CD4-positive, alpha-beta T cell treated with Interleukin-15 for 1 hour (primary cell): ENCODE measurements at regions not wholly inside any gene's neighbourhood (a gene's known extent, or its start where the extent isn't known, plus 50 kb on each side); places are given as distances from the start of the nearest gene placed in this dataset.
"Not testable (repeated sequence)": the region's sequence is repeated elsewhere in the genome, so short reads cannot be mapped to it uniquely, and the experiment has no call there.

Source experiments
- DNase-seq: peaks from one replicate; pipeline ENCODE4 v3.0.0-alpha.2; 2020

DNA sequence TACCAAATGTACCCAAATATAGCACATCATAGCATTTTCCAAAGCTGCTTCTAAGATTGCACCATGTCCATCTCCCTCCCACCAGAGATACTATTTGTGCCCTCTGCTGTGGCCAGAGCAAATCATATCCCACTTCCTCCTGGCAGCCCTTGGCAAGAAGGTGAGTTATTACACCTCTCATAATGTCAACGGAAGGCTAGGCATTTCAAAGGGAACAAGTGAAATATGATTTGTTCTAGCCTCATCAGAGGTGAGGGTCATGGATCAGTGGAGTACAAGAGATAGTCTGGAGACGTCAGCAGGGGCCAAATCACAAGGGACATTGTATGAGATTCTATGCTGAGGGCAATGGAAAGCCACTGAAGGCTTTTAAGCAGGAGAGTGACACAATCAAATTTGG, 90.2 kb upstream of the BCAR3 start:
- no peak for DNase-seq

DNA sequence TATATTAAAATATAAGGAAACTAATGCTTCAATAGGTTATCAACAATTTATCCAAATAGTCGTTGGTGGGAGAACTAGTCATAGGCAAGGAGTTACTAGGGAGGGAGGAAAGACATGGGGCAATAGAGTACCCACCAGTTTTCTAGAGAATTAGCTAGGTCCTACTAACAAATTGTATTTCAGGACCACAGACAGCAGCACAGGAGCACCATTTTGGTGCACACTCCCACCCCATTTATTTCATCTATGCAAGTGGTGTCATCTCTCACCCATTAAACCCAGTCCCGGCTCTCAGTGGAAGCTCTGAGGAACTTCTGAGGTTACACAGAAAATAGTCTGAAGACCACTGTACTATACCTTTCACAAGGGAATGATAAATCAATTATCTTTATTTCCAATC, 89.0 kb upstream of the BCAR3 start:
- DNase-seq = no peak

DNA sequence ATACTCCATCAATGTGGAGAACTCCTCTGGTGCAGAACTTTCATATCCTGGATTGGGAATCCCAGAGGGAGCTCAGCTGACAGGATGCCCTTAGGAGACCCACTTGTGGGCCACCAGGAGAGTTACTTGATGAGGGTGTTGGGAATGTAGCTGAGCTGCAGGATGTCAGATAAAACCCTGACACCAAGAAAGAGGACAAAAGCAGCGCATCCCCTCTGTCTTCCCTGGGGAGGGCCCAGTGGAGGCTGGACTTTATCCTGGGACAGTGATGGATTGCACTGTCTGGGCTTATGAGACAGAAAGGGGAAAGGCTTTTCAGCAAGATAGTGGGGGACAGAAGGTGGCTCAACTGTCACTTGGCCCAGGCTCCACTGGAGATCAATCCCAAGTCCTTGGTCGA, 88.1 kb upstream of the BCAR3 start:
- DNase-seq = no peak

DNA sequence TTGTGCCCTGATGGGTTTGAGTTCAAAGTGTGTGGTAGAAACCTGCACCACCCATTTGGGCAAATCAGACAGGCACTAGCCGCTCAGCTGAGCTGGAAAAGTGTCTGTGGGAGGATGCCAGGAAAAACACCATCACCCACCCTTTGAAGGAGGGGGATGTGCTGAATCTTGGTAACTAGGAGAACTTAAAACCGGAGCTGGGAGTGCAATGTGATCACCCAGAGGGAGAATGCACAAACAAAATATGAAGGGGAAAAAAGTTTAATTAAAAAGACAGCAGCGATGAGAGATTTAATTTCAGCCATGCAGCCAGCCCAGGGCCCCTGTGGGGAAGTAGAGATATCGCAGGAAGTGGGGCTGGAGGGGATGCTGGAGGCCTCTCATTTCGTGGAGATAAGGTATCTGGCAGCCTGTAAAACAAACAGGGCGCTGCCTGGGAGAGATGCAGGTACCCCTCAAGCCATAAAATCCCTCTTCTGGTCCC, 86.8 kb upstream of the BCAR3 start:
- no peak for DNase-seq

DNA sequence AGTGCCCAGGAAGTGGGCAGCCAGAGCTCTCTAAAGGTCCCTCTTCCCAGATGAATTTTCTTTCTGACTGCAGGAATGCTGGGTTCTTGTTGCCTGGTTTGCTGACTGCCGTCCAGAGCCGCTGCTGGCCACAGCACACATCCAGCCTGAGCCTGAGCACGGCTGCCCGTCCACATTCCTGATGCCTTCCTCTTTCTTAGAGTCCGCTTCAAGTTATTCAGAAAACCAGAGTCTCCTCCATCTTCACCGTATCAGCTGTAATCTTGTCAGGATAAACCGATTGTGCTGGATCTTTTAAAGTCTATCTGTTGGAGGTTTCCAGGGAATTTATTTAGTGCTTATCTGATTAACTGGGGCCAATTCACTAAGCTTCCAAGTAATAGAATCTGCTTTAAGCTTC, 84.8 kb upstream of the BCAR3 start:
- DNase-seq = no peak

DNA sequence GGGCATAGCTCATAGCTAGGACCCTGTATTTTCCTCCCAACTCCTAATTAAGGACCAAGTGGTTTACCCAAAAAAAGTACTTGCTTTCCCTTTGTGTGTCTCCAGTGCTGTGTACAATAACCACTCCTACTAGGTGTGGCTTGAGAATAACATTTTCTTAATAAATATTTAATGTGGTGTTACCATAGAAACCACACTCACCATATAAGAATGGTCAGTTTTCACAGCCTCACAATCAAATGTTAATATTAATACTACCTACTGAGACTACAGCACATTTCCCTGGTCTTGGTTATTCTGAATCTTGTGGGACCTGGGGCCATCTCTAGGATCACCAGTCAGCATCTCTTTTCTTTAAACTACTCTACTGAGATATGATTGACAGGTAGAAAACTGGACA, 83.5 kb upstream of the BCAR3 start:
- DNase-seq = no peak

DNA sequence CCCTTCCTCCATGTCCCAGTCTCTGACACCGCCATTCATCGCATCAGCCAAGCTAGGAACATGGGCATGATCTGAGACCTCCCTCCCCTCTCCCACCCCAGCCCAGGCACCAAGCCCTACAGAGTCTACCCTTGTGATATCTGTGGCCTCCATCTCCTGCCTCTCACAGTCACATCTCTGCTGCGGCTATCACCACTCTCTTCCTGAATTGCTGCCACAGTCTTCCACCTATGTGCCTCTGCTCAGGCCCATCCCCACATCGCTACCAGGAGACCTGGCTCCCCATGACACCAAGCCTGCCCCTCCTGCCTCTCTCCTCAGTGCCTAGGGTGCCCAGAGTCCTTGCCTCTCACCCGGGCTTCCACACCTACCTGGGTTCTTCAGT, 82.7 kb upstream of the BCAR3 start:
- DNase-seq = no peak

DNA sequence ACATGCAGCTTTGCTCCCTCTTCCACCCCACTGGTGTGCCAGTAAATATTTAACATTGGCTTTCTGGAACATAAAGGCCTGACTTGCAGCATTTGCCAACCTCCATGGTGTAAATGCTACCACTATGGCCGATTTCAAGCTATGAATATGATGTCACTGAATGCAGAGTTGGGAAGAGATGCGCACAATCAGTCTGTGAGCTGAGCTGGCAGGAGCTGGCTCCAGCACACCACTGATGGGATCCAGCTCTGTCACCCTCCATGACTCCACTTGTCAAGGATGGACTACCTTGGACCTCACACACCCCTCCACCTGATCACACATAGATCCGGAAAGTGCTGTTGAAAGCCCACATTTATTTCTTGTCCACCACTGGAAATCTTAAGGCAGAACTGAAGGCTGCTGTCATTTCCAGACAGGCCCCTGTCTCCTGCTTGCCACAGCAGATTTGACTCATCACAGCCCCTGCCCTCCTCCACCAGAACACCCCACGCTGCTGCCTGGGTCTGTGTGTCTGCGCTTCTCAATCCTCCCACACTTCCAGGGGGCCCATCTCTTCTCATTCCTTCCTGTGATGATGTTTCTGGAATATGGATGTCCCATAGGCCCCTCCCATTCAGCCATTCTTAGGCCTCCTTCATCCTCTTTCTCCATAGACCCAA, 82.2 kb upstream of the BCAR3 start:
- no peak for DNase-seq

DNA sequence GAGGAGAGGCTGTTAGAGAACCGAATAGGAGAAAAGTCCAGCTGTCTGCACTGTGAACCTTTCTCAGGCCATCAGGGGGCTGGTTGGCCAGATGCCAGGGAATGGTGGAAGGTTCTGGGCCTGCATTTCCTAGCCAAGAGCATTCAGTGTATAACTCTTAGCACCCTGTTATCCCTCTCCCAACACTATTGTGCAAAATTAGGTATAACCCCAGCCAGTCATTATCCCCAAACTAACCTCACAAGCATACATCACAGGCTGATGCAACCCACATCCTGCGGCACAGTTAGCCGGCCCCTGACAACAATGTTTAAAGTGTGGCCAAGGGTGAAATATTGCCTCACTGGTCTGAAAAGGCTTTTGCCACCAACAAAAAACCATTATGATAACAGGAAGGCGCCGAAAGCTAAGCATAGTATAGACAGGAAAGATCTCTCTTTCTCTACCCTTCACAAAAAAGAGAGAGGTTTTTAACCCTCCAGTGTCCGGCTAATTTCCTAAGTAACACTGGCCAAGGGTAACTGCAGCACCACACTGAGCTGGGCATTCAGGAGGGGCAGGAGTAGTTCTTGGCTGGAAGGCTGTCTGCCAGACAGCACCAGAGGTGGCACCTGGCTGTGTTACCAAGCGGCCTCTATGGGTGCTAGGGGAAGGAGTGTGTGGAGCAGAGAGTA, 77.3 kb upstream of the BCAR3 start:
- DNase-seq = peak; percentile 28

DNA sequence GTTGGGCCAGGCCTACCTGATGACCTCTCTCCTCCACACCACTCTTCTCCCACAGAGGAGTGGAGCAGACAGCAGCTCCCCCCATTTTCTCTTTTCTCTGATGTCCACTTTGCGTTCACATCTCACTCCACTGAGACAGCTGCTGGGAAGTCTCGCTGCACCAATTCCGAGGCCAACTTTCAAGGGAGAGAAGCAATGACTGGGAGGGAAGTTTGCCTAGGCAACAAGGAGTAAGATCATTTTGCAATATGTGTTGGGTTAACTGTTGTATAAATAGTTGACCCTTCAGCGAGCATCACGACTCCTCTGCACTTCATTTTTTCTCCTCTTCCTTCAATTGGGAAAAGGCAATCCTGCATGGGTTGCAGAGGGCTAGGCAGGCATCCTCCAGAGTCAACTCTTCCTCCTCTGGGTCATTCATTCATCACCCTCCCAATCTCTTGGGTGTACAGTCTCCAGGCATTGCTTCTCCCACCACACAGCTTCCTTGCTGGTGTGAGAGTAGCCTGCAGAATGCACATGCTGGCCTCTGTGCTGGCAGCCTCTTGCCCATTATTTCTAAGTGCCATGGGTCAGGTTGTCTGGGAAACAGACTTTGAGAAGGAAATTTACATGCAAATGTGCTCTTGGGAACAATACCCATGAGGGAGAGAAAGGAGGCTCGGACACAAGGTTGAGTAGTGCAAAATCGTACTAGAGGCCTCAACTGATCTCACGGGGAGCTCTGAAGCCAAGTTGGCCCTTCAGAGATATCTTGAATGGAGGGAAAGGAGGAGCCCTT, 75.8 kb upstream of the BCAR3 start:
- DNase-seq = no peak

DNA sequence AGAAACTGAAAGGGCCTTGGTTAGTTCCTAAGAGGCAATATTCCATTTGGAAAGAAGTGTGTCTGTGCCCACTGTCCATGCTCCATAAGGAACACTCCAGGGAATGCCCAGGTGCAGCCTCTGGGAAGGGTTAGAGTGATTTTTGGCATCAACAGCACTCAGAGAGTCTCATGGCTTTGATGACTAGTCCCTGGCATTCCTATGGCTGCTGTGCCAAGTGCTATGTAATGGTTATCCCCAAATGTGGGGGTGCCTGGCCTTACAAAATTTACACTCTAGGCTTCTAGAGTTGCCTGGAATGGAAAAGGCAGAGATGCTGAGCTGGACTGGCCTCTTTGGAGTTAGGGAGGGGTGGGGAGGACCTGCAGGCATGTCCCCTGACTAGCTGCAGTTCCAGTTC, 75.0 kb upstream of the BCAR3 start:
- DNase-seq = no peak

DNA sequence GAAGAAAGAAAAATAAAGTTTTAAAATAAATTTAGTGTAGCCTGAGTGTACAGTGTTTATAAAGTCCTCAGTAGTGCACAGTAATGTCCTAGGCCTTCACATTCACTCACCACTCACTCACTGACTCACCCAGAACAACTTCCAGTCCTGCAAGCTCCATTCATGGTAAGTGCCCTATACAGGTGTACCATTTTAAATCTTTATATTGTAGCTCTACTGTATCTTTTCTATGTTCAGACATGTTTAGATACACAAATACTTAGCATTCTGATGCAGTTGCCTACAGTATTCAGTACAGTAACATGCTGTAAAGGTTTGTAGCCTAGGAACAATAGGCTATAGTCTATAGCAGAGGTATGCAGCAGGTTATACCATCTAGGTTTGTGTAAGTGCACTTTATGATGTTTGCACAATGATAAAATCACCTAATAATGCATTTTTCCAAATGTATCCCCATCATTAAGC, 73.6 kb upstream of the BCAR3 start:
- DNase-seq = not testable (repeated sequence)

DNA sequence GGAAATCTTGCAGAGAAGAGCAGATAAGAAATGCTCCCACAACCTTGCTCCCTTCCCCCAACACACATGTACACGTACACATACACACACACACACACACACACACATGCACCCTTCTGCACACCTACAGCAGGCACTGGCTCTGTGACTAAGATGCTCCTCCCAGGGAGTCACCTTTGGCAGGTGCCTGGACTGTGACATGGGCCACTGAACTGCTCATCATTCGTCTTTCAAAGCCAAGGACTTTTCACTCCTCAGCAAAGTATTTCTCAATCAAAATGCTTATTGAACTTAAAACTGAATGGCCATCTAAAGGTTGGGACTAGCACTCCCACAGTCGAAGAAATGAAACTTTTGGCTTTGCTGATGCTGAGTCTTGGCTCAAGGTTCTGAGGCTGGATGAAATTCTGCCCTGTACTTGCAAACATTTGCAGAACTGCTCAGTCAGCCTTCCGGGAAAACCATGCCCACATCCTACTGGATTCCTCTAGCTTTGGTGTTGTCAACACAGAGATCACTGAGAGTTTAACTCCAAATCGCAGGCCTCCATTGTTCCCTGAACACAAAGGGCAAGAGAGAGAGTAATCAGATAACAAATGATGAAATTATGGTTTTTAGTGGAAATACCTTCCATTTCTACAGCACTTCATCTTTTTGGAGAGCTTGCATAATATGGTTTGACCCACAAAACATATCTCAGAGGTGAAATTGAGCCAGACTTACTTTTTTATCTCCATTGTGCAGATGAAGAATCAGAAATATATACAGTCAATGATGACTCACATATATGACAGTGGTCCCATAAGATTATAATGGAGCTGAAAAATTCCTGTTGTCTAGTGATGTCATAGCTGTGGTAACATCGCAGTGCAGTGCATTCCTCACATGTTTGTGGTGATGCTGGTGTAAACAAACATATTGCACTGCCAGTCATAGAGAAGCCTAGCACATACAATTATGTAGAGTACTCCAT, 72.4 kb upstream of the BCAR3 start:
- no peak for DNase-seq

DNA sequence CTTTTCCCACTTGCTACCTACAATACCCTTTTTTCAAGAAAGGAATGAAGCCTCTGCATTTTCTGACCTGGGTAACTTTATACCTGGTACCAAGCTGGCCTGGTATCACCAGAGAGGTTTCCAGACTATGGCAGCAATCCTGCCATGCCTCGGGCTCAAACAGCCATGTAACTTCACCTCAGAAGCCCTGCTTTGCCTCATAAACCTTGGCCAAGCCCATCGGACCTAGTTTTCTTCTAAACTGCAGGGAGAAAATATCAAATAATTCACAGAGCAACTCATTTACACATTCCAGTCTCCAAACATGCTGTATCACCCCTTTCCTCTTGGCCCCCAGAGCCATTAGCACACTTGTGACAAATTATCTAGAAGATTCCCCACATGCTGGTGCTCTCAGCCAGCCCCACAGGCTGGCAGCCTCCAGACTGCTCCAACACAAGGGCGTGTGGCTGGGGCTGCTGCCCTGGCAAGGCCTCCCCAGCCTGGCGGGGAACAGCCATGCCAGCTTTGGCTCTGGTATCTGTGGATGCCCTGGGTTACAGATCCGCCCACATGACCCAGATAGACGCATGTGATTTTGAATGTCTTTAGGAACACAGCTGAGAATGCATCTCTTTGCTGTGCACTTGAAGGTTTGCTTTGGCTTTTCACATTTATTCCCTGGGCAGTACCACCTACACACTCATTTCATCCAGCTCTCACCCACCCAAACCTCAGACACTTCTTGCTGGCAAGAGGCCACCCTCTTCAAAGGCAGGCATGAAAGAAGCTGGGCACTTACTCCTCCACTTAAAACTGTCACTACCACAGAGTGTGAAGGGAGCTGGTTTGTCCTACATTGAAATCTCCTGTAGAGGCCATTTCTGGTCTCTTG, 70.0 kb upstream of the BCAR3 start:
- DNase-seq = no peak

DNA sequence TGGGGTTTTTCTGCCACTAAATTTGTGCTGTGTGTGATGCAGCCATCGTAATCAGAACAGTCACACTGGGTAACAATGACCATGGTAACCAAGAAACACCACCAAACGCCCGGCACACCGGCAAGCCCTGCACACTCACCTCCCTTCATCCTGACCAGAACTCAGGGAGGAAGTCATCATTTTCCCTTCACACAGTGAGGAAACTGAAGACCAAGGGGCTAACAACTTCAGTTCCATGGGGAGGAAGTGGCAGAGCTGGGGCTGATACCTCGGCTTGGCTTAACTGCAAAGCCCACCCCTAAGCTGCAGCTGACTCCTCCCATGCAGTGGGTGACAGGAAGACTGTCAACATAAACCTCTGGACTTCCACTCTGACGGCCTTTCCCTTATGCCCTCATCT, 69.3 kb upstream of the BCAR3 start:
- peak; percentile 18 for DNase-seq

DNA sequence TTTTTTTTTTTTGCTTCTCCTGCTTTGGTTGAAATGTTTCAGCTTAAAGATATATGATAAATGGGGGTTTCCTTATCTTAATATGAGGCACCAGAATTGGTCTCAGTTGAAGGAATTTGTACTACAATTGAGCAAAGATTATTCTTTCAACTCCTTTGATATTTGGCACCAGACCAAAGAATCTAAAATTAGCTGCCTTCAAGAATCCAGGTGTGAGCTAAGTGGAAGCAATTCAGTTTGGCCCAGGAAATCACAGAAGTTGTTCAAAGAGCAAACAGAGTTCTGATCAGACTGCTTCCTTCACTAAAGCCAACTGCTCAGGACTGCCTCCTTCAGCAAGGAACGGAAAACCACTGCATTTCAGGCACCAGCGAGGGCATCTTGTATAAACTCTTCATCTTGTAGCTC, 68.3 kb upstream of the BCAR3 start:
- no peak for DNase-seq

DNA sequence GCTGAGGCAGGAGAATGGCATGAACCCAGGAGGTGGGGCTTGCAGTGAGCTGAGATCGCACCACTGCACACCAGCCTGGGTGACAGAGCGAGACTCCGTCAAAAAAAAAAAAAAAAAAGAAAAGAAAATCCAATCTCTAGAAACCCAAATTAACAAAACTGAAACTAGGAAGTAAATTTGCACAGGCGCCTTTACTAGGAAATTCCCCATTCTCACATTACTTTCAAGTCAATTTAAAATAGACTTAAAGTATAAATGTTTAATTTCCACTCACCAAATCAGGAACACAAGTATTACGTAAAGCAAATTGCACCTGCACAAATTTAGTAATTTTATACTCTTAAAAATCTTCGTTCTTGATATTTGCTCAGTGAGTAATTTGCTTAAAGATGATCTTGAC, 67.8 kb upstream of the BCAR3 start:
- DNase-seq = no peak

DNA sequence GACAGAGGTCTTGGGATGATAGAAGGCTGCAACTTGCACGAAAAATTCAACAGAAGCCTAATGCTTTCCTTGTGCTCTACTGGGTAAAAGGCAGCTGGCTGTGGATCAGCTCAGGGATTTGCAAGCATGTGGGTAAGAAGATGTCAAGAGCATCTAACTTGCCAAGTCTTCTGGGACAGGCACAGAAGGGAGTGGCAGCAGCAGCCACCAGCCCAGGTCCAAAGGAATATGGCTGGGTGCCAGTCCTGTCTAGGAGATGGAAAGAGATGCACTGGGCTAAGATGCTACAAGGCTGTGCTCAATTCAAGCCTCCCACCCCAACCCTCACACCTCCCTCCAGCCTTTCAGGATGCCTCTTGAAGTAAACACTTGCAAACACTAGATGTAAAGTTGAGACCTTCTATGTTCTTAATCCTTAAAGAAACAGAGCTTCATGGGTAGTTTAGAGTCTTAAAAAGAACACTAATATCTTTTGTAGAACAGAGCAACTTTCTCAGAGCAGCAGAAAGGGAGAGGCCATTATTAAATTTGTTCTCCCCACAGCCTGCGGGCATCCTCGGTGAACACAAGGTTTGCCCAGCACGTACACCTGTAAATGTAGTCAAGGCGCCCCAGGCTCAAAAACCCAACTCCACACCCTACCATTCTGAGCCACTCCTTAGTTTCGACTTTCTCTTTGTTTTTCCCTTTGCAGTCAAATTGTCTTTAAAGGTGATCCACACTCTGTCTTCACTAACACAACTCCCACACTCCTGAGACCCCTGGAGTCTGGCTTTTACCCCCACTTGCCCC, 64.6 kb upstream of the BCAR3 start:
- DNase-seq = no peak

DNA sequence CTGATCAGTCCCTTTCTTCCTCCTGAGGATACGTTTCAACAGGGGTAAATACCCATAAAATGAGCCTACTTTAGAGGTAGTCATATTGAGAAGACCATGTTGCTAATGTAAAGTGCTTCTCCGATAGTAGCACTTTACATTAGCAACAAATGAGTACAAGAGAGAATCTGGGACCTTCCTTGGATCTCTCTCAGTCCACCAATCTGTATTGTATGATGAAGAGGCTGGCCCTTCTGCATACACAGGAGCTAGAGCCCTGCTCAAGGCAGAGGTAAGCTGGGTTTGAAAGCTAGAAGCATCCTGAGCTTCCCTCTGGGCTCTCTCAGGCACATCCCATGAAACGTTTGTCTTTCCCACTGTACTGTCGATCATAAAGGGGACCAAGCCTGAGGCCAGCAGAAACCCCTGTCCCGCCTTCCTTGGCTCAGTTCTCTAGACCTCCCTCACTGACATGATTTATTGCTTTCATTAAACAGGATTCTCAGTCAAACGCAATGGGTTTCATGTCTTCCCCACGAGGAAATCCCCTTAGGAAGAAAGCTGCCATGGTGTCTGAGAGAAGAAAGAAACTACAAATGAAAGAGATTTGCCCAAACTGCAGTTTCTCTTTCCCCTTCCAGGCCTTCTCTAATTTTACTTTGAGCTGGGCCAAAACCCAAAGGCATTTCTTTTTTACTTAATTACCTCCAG, 62.8 kb upstream of the BCAR3 start:
- no peak for DNase-seq

DNA sequence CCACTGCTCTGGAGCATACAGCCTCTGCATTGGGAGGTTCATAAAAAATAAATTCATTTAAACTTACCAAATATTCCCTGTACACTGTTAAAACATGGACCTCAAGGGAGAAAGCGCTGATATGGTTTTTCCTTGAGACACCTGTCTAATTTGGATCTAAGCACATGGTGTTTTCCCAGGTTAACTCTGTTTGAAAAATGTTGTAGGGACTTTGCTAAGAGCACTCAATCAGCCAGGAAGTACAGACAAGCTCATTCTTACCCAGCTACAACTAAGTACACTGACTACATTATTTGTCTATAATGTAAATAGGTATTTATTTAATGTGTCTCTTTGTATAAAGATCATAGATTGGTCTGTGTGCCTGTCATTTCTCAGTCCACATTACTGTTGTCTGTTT, 61.8 kb upstream of the BCAR3 start:
- DNase-seq = no peak
